Amygdala (tissue), 56 donors: ENCODE measurements at regions not wholly inside any gene's neighbourhood (a gene's known extent, or its start where the extent isn't known, plus 50 kb on each side); places are given as distances from the start of the nearest gene placed in this dataset.
"Not testable (repeated sequence)": the region's sequence is repeated elsewhere in the genome, so short reads cannot be mapped to it uniquely, and the experiment has no call there.

Experiments used
- DNase-seq, 56 donors: peaks; one replicate each; lab custom pipeline; 2025; lab: John Stamatoyannopoulos, UW

GRCh38 chr18:54433368-54433767, 75.7 kb downstream of the C18orf54 start:
- DNase-seq = no peak

- DNase-seq = no peak
These were observed 76.2 kb downstream of the C18orf54 start for GRCh38 chr18:54433857-54434256.

DNA sequence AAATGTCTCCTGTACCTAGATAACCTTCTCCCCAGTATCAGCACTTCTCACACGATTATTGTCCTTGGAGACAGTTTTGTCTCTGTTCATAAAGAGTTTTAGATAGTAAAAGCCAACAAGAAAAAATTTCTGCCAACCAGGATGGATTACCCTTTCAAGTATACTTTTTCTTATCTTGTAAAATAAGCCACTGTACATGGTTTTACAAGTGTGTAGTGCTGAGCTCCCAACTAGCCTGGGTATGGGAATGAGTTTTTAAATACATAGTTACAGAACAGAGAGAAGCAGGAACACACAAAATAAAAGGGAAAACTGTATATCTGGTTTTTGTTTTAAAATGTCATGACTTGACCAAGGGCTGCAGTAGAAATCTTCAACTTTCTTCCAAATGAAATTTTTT, 76.7 kb downstream of the C18orf54 start:
- DNase-seq = no peak

- DNase-seq = no peak
These were observed 78.8 kb downstream of the C18orf54 start for GRCh38 chr18:54436501-54436900.

- DNase-seq = peak in 1 of 56 donors; percentile 7
These were observed 82.6 kb downstream of the C18orf54 start for GRCh38 chr18:54440292-54440691.

DNA sequence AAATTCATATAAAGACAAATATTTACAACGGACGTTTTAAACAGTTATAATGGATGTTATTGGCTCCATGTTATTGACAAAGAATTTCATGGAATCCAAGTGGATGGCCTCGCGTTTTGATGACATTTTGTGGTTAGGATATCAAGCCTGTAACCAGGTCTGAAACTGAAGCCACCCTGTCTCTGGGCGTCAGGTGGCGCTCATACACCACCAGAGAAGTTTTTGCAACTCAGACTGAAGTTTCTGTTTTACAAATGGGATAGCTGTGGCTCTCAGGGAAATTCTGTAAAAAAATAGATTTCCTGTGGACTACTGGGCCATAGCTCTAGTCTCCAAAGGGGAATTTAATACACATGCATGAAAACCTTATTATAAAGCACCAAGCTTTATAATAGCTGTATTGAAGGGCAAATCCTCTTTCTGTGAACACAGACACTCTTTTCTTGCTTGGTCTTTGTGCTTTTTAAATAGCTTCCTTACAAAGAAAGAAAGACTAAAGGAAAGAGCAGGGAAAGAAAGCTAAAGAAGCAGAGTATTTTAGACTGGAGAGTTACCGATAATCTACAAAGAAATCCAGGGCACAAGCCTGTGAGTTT, 86.7 kb downstream of the C18orf54 start:
- peak in 34 of 56 donors; percentile 1 to 51 (median 8) for DNase-seq

GRCh38 chr18:54453996-54454395, 96.3 kb downstream of the C18orf54 start:
- DNase-seq = no peak

DNA sequence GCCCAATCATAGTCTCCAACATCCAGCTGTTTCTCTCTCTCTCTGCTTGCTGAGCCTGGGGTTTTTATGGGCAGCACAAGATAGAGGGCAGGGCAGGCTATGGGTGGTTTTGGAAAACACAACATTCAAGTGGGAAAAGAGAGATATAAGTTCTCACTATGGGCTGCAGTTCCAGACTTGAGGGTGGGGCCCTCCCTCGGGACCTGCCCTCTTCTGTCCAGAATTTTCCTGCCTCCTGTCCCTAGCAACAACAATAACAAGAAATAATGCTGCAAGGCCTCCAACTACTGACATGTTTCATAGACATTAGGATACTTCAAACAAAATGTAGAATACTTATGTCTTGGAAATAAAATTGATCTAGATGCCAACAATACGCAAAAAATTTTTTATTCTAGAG, 107.8 kb downstream of the C18orf54 start:
- DNase-seq = no peak

- DNase-seq = no peak
These were observed 108.7 kb downstream of the C18orf54 start for GRCh38 chr18:54466248-54467005.

- no peak for DNase-seq
These were observed 111.7 kb upstream of the DYNAP start for GRCh38 chr18:54479365-54479764.

GRCh38 chr18:54480616-54481015, 110.4 kb upstream of the DYNAP start:
- DNase-seq = no peak

DNA sequence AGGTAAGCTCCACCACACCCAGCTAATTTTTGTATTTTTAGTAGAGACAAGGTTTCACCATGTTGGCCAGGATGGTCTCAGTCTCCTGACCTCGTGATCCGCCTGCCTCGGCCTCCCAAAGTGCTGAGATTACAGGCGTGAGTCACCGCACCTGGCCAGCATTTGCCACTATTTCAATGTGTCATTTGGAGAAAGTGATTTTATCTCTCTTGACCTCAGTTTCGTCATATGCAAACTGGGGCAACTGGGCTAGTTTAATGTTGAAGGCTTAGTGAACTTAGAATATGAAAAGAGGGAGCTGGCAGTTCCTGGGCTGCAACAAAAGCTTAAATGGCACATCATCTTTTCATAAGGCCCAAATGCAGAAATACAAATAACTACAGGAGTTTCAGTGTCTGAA, 88.6 kb upstream of the DYNAP start:
- DNase-seq = not testable (repeated sequence)

GRCh38 chr18:54503131-54503894, 87.7 kb upstream of the DYNAP start:
- no peak for DNase-seq

DNA sequence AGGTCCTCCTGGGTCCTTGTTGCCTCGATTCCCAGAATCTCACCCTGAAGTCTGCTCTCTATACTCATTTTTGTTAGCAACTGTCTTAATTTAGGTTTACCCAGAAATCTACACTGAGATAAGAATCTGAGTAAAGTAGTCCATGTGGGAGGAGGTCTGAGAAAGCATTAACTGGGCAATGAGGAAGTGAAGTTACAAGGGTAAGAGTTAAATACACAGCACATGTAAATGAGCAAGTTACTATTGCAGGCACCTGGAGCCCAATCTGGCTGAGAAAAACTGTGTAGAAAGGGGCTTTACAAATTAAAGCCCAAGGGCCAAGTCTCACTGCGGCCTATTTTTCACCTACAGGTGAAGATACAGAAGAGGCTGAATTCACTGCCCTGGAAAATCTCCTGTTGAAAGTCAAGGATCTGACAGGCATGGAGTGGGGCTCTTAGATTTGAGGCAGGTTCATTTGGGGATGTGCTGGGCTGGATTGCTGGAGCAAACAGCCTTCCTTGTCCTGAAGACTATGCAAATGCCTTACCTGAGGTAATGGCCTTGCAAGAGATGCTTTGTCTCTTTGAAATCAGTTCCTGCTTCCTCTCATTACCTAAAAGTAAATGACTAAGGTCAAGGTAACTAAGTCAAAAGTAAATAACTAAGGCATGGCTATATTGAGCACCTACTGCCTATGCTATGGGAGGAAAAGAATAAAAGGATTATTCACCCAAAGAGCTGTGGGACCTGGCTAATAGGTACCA, 84.4 kb upstream of the DYNAP start:
- DNase-seq = no peak

DNA sequence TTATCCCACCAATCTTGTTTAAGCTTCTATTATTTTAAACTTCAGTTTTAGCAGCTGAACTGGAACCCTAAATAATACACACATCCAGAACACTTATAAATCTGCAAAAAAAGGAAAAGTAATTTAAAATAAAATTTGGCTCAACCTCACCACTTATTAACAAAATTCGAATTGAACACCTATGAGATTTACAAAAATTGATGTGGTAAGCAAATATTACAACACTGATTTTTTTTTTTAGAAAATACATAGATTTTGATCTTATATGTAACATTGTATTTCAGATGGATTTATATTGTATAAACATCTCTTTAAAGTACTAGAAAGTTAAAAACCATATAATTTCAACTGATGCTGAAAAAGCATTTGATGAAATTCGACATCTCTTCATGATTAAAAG, 81.3 kb upstream of the DYNAP start:
- DNase-seq = no peak

DNA sequence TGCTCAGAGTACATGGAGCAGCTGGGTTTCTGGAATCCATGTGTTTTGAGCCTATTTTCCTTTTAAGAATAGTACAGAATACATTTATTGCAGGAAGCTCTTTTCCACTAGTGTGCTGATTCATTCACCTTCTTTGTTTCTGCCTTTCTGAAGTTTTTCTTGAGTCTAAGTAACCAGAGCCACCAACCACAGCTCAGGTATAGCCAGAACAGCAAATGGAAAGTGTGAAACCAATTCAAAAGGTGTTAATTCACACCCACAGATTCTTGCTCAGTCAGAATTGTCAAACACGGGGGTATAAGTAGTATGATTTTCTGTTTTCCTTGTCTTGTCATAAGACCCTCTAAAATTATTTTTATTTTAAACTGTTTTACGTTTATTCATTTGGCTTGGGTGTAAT, 75.9 kb upstream of the DYNAP start:
- no peak for DNase-seq

DNA sequence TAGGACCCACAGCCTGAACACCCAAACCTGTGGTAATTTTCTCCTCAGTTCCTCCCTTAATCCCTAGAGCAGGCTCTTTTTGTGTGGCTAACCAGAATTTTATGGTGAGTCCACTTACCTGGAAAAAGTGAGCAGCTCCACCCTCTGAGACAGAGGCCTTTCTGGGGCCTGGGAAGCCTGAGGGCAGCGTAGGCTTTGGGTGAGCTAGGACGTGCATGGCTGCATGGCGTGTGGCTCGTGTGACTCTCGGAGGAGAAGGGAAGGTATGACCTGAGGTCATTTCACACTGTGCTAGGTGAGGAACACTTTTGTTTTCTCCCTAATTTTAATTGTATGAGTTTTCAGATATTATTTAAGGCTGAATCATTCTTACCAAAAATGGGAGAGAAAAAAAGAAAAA, 73.5 kb upstream of the DYNAP start:
- no peak for DNase-seq

DNA sequence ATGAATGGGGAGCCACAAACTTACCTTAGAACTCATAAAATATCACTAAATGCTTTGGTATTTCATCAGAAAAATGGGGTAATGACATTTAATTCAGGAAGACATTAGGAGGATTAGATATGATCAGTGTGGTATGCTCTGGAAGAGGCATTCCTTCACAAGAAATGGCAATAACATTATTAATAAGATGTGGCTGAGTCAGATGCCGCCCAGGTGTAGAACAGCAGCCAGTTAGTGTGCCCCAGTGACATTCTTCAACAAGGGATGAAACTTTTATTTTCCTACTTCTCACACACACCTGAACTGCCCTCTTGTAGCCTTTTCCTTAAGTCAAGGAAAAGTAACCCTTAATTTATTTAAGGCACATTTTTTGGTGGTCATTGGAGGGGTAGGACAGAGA, 69.2 kb upstream of the DYNAP start:
- no peak for DNase-seq

- no peak for DNase-seq
These were observed 62.1 kb upstream of the DYNAP start for GRCh38 chr18:54528942-54529376.

DNA sequence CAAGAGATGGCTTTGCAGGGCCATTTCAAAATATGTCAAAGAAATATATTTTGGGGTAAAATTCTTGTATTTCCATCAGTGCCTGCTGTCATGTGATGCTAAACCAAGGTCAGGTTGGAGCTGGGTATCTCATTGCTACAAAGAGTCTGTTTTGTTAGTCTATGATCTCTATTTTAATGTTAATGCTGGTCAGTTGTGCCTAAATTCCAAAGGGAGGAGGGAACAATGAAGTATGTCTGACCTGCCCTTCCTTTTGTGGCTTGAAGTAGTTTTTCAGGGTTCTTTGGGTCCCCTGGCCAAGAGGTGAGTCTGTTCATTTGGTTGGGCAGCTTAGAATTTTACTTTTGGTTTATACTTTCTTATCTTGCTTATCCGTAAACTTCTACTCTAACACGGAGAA, 61.6 kb upstream of the DYNAP start:
- no peak for DNase-seq

- no peak for DNase-seq
These were observed 60.8 kb upstream of the DYNAP start for GRCh38 chr18:54530285-54530684.
